T-helper 17 cell (primary cell): ENCODE measurements at regions not wholly inside any gene's neighbourhood (a gene's known extent, or its start where the extent isn't known, plus 50 kb on each side); places are given as distances from the start of the nearest gene placed in this dataset.

Source experiments
- ATAC-seq: fragments of 150-1000 bp; cut with Tn5 transposase; 2 replicates; pipeline ENCODE4 v1.10.0; 2021; ENCODE audit warnings: mild to moderate bottlenecking, moderate library complexity
- DNase-seq, 3 donors: peaks; one replicate each; pipeline versions ENCODE4 v3.0.0 to v3.0.0-alpha.2; 2020 to 2021
- H3K9me3 ChIP-seq: one replicate; pipeline ENCODE4 v1.7.0; 2013; ENCODE audit warnings: low read length, mild to moderate bottlenecking; ENCODE audit not compliant: control insufficient read depth, poor library complexity, severe bottlenecking
- H3K27ac Mint-ChIP-seq: one replicate; pipeline ENCODE4 v1.8.0; 2022; ENCODE audit warnings: mild to moderate bottlenecking, moderate library complexity, mixed read lengths
- H3K27me3 Mint-ChIP-seq: one replicate; pipeline ENCODE4 v1.8.0; 2022; ENCODE audit warnings: mixed read lengths
- H3K36me3 Mint-ChIP-seq: one replicate; pipeline ENCODE4 v1.8.0; 2022; ENCODE audit warnings: low read depth, mixed read lengths
- H3K4me1 Mint-ChIP-seq: one replicate; pipeline ENCODE4 v1.8.0; 2022; ENCODE audit warnings: mild to moderate bottlenecking, mixed read lengths
- H3K4me3 Mint-ChIP-seq: one replicate; pipeline ENCODE4 v1.8.0; 2022; ENCODE audit warnings: mild to moderate bottlenecking, moderate library complexity, mixed read lengths

DNA sequence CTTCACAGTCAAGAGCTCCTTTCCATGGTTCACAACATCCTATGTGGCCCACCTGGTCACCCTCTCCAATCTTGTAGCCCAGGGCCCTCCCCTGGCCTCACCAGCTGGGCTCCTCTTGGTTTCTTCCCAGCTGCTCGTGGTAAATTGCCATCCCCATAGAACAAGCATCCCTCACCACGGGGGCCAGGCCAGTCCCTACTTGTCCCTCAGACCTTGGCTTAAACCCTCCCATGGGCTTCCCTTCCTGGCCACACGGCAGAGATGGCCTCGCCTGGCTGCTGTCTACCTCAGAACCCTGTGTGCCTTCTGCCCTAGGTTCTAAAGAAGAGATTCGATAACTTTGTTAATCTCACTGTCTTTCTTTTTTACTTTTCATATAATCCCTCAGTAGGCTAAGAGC lies 153.3 kb upstream of the TCERG1L start:
- Mint-ChIP-seq H3K27ac (no peak overlapping the region), H3K36me3 (no peaks in the 10 kb centered on the region), H3K4me1 (no peaks in the 10 kb centered on the region), H3K4me3 (no peak overlapping the region), H3K27me3 (no peaks in the 10 kb centered on the region)
- no peak for DNase-seq
- H3K9me3 ChIP-seq = no peaks in the 10 kb centered on the region
- ATAC-seq = no peak

DNA sequence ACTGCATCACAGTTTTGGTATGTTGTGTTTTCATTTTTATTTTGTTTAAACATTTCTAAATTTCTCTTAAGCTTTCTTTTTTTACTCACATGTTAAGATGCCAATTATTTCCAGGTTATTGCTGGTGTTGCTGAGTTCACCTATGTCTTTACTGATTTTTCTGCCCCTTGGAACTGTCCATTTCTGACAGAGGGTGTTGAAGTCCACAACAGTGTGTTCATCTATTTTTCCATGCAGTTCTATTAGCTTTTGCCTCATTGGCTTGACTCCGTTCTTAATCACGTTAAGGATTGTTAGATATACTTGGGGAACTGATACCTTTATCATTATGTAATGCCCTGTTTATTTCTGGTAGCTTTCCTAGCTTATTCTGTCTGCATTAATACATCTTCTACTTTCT lies 158.0 kb upstream of the TCERG1L start:
- ATAC-seq (no peak), DNase-seq (no peak)
- H3K9me3 ChIP-seq = no peaks in the 10 kb centered on the region
- H3K36me3 Mint-ChIP-seq = no peaks in the 10 kb centered on the region
- no peaks in the 10 kb centered on the region for H3K27me3 Mint-ChIP-seq
- H3K27ac Mint-ChIP-seq = no peak overlapping the region
- H3K4me3 Mint-ChIP-seq = no peak overlapping the region
- H3K4me1 Mint-ChIP-seq = no peaks in the 10 kb centered on the region

DNA sequence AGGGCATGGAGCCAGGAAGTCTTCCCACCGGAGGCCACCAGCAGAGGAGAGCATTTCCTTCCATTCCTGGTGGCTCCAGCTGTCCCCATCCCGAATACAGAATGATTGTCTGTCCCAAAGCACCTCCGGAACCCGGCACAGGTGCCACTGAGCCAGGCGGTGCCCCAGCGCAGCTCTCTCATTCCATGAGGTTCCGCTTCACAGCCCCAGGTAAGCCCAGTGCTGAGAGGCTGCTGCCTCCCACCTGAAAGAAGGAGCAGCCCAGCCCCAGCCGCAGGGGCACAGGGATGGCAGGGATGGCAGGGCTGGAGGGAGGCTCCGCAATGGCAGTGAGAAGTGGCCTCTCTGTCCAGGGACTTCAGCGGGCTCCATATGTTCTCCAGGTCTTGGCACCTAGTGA lies 162.1 kb upstream of the TCERG1L start:
- Mint-ChIP-seq H3K4me1 (no peaks in the 10 kb centered on the region), H3K27me3 (no peaks in the 10 kb centered on the region), H3K36me3 (no peaks in the 10 kb centered on the region), H3K27ac (no peak overlapping the region), H3K4me3 (no peak overlapping the region)
- H3K9me3 ChIP-seq = no peaks in the 10 kb centered on the region
- no peak for DNase-seq
- ATAC-seq = no peak

DNA sequence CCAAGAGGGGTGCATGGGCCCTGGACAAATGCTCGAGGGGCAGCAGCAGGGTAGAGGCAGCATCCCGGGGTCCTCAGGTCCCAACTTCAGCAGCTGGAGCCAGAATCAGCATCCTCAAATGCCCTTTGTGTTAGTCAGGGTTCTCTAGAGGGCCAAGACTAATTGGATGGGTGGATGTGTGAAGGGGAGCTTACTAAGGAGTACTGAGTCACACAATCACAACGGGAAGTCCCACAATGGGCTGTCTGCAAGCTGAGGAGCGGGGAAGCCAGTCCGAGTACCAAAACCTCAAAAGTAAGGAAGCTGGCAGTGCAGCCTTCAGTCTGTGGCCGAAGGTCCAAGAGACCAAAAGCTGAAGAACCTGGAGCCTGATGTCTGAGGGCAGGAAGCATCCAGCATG lies 162.9 kb upstream of the TCERG1L start:
- ATAC-seq (no peak), DNase-seq (no peak)
- Mint-ChIP-seq H3K4me3 (no peak overlapping the region), H3K27ac (no peak overlapping the region), H3K27me3 (no peaks in the 10 kb centered on the region), H3K36me3 (no peaks in the 10 kb centered on the region), H3K4me1 (no peaks in the 10 kb centered on the region)
- H3K9me3 ChIP-seq = no peaks in the 10 kb centered on the region

DNA sequence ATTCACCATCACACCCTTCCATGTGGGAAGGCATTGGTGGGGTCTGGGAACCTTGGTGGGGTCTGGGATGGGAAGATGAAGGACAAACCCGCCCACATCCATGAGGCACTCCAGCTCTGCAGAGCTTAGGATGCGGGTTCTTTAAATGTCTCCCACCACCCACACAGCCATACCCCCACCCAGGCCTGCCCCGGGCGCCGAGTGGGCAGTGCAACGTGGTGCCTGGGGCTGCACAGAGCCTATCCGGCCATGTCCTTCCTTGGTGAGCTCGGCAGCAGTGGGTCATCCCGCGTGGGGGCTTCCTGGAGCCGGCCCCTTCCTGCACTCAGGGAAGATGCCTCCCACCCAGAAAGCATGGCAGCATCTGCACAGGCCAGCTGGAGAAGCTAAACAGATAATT lies 163.5 kb upstream of the TCERG1L start:
- H3K4me3 Mint-ChIP-seq = no peak overlapping the region
- no peak overlapping the region for H3K27ac Mint-ChIP-seq
- DNase-seq (no peak), ATAC-seq (no peak)
- no peaks in the 10 kb centered on the region for H3K27me3 Mint-ChIP-seq
- H3K9me3 ChIP-seq = no peaks in the 10 kb centered on the region
- H3K4me1 Mint-ChIP-seq = no peaks in the 10 kb centered on the region
- H3K36me3 Mint-ChIP-seq = no peaks in the 10 kb centered on the region

DNA sequence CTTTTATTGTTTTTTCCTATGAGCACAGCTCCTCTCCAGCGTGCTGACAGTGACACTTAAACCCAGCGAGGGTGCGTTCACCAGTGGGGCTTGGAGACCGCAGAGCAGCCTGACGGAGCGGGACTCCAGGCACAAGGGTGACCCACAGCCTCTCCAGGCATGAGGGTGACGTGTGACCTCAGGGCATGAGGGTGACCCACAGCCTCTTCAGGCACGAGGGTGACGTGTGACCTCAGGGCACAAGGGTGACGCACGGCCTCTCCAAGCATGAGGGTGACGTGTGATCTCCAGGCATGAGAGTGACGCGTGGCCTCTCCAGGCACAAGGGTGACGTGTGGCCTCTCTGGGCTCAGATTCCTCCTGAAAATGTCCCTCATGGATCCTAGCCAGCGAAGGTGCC lies 164.3 kb upstream of the TCERG1L start:
- Mint-ChIP-seq H3K4me3 (no peak overlapping the region), H3K27ac (no peak overlapping the region), H3K4me1 (no peaks in the 10 kb centered on the region), H3K36me3 (no peaks in the 10 kb centered on the region), H3K27me3 (no peaks in the 10 kb centered on the region)
- no peak for DNase-seq
- ATAC-seq = no peak
- no peaks in the 10 kb centered on the region for H3K9me3 ChIP-seq

DNA sequence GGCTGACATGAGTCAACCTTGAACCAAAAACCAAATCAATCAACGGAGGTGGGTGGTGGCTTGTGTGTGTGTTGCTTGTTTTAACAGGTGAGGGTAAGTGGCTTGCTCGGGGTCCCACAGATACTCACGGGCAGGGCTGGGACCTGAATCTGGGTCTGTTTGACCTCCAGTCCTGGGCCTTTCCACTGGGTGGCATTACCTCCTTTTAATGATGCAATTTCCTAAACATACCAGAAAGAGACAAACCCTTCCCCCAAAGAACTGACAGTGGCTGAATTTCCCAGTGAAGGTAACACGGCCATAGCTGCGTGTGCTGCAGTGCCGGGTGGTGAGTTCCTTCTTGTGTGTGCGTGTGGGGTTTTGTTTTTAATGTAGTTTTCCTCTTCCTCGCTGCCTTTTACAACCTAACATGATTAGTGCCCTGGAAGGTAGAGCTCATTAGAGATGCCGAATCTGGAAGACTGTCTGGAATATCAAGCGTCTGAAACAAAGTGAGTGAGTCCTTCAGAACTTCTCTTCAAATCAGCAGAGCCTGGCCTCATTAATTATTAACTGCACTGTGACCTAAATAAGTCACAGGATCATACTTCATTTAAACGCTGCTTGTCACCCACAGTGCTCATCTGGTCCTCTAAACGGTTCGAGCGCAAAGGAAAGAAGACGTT lies 166.1 kb upstream of the TCERG1L start:
- H3K4me1 Mint-ChIP-seq = no peaks in the 10 kb centered on the region
- H3K27ac Mint-ChIP-seq = no peak overlapping the region
- H3K27me3 Mint-ChIP-seq = no peaks in the 10 kb centered on the region
- ATAC-seq (no peak), DNase-seq (no peak)
- H3K9me3 ChIP-seq = no peaks in the 10 kb centered on the region
- no peaks in the 10 kb centered on the region for H3K36me3 Mint-ChIP-seq
- H3K4me3 Mint-ChIP-seq = no peak overlapping the region

DNA sequence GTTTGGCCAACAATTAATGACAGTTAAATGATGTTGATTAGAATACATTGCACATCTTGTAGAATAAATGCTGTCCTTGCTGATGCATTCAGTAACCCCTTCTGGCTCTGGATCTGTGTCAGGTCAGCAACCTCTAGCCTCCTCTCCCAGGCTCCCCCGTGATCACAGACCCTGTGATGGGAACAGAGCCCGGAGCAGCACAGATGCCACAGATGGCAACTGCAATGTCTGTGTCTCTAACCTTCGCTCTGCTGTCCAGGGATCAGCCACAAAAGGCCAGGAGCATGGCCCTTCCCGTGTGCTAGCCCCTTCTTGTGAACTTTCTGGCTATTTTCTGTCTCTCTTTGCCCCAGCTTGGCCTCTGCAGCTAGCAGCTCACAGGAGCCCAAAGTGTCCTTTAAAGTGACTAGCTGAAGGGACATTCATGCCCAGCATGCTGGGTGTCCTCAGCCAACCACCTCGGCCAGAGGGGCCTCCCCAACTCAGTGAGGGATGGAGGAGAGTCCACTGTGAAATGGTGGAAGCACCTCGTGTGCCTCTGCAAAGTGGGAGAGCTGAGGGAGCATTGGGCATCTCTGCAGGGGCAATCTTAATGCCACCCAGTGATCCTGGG lies 167.0 kb upstream of the TCERG1L start:
- ATAC-seq = no peak
- no peaks in the 10 kb centered on the region for H3K4me1 Mint-ChIP-seq

DNA sequence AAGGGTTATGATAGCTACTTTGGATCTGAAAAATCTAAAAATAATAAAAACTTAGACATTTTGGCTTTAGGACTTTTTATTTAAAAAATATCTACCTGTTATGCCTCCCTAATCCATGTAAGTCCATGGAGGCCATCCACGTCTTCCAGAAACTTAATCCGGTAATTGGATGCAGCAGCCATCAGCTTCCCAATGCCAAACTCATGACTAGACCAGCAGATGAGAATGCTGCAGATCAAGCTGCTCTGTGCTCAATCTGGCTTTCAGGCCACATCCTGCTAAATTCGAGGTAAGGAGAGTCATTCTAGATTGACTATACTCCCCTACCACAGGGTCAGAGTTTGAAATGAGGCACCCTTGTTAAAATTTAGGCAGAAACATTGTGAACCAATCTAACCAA lies 168.5 kb upstream of the TCERG1L start:
- no peaks in the 10 kb centered on the region for H3K36me3 Mint-ChIP-seq
- no peaks in the 10 kb centered on the region for H3K27me3 Mint-ChIP-seq
- ATAC-seq (no peak), DNase-seq (no peak)
- H3K9me3 ChIP-seq = no peaks in the 10 kb centered on the region
- H3K4me1 Mint-ChIP-seq = no peaks in the 10 kb centered on the region
- no peak overlapping the region for H3K4me3 Mint-ChIP-seq
- no peak overlapping the region for H3K27ac Mint-ChIP-seq

More for the DNA sequence above, 167.0 kb upstream of the TCERG1L start:
- no peaks in the 10 kb centered on the region for H3K9me3 ChIP-seq
- no peak overlapping the region for H3K4me3 Mint-ChIP-seq
- DNase-seq = no peak
- H3K27ac Mint-ChIP-seq = no peak overlapping the region
- no peaks in the 10 kb centered on the region for H3K27me3 Mint-ChIP-seq
- no peaks in the 10 kb centered on the region for H3K36me3 Mint-ChIP-seq

DNA sequence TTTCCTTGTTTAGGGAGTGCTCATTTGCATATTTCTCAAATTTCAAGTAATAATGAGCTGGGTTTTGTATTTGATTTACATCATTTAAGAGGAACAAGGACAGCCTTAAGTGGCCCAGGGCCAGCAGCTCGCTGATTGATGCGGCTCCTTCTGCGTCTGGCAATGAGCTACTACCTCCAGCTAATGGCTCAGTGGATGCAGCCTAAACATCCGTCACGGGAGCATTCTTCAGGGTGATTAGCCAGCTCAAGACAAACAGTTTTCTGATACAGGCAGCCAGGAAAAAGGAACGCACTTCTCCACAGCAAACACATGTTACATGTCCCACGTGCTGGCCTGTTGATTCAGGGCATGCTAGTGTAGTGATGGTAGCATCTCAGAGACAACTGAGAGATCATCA lies 169.3 kb upstream of the TCERG1L start:
- Mint-ChIP-seq H3K27me3 (no peaks in the 10 kb centered on the region), H3K27ac (no peak overlapping the region), H3K4me3 (no peak overlapping the region), H3K36me3 (no peaks in the 10 kb centered on the region), H3K4me1 (no peaks in the 10 kb centered on the region)
- ATAC-seq = no peak
- no peak for DNase-seq
- H3K9me3 ChIP-seq = no peaks in the 10 kb centered on the region

DNA sequence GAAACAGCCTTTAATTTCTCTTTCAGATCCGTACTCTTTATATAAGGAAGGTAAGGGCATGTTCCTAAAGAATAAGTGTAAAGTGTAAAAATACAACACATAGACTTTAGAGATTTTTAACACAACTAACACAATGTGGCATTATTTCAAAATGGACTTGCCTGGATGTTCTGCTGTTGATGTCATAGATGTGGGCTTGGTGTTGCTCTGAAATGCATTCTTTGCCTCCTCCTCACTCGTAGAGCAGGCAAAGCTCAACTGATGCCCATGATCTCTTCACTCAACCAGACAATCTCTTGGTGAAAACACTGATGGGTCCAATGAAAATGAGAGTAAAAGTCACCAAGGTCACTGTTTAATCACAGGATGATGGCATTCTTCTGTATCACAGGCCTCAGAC lies 174.2 kb upstream of the TCERG1L start:
- ATAC-seq (no peak), DNase-seq (no peak)
- H3K27me3 Mint-ChIP-seq = peaks cover 6% of the 10 kb centered on the region
- H3K4me3 Mint-ChIP-seq = no peak overlapping the region
- H3K27ac Mint-ChIP-seq = no peak overlapping the region
- H3K36me3 Mint-ChIP-seq = no peaks in the 10 kb centered on the region
- no peaks in the 10 kb centered on the region for H3K4me1 Mint-ChIP-seq
- no peaks in the 10 kb centered on the region for H3K9me3 ChIP-seq

DNA sequence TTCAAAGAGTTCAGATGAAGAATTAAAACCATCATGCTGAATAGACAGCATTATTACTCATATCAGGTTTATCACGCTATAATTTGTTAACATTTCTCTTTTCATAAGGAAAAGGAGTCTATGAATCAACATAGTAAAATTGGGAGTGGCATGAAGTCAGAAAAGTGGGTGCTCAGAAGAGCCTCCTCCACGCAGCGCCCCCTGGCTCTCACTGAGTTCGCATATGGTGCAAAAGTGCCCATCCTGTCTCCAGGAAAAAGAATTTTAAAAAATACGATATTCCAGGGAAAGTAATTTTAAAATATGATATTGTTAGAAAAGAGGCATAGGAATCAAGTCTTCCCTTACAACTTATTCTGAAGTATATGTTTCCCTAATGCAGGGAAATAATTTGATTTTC lies 176.3 kb upstream of the TCERG1L start:
- H3K36me3 Mint-ChIP-seq = no peaks in the 10 kb centered on the region
- ATAC-seq = no peak
- H3K4me1 Mint-ChIP-seq = no peaks in the 10 kb centered on the region
- no peak for DNase-seq
- no peaks in the 10 kb centered on the region for H3K9me3 ChIP-seq
- H3K27me3 Mint-ChIP-seq = peaks cover 6% of the 10 kb centered on the region
- no peak overlapping the region for H3K27ac Mint-ChIP-seq
- H3K4me3 Mint-ChIP-seq = no peak overlapping the region

DNA sequence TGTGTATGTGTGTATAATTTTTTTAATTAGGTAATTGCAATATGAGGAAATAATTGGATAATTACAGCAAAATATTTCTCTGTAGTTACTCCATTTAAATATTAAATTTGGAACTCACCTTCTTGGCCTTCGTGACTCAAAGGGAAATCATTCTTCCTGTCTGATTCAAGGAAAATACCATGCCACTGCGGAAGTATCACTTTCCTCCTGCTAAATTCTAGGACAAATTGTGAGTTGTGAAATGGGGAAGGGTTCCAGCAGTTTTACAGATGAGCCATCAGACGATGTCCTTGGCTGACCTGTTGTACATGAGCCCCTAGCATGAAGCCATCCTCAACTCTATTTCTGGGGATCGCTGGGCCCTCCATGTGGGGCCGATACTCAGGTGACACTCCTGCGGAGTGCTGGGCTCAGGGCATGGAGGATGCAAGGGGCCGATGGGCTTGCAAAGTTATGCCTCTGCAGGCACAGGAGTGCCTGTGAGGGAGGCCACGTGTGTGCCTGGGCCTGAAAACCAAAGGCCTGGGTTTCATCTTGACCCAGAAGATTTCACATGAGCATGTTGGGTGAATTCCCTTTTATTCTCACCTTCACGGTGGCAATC lies 179.6 kb upstream of the TCERG1L start:
- no peak for DNase-seq
- Mint-ChIP-seq H3K36me3 (no peaks in the 10 kb centered on the region), H3K27me3 (peaks cover 6% of the 10 kb centered on the region), H3K27ac (no peak overlapping the region), H3K4me3 (no peak overlapping the region), H3K4me1 (no peaks in the 10 kb centered on the region)
- H3K9me3 ChIP-seq = no peaks in the 10 kb centered on the region
- ATAC-seq = no peak
